ENCODE measurements at regions not wholly inside any gene's neighbourhood (a gene's known extent, or its start where the extent isn't known, plus 50 kb on each side); places are given as distances from the start of the nearest gene placed in this dataset.

GRCh38 chr5:85998656-85999055, 619.1 kb upstream of the COX7C start:
- TF ChIP-seq CTCF (IDR thresholded peaks at IDR 0.05; ENCODE audit: control extremely low read depth, extremely low read depth, low read depth, missing control alignments), result no peak
- CTCF ChIA-PET, result interaction anchor here (1.1 to 1.5 kb wide), 2 partner anchors 10 to 11 kb away, joined by 3 read pairs; no protein-coding TSS in a partner anchor
- no peak for DNase-seq (ENCODE audit: extremely low spot score)
- POLR2A ChIA-PET, result no interaction called here

GRCh38 chr5:86008293-86008692, 609.4 kb upstream of the COX7C start:
- CTCF ChIA-PET, result interaction anchor here (1.4 kb wide), 1 partner anchor 10 kb away, joined by 3 read pairs; no protein-coding TSS in a partner anchor
- no peak for DNase-seq (ENCODE audit: extremely low spot score)
- POLR2A ChIA-PET, result no interaction called here
- no peak for TF ChIP-seq CTCF (IDR thresholded peaks at IDR 0.05; ENCODE audit: control extremely low read depth, extremely low read depth, low read depth, missing control alignments)

- TF ChIP-seq CTCF (IDR thresholded peaks at IDR 0.05; ENCODE audit: control extremely low read depth, extremely low read depth, low read depth, missing control alignments), result no peak
- ChIA-PET CTCF (interaction anchor here (1.4 kb wide), 1 partner anchor 10 kb away, joined by 3 read pairs; no protein-coding TSS in a partner anchor), POLR2A (no interaction called here)
- DNase-seq (ENCODE audit: extremely low spot score), result no peak
These were observed 609.0 kb upstream of the COX7C start for GRCh38 chr5:86008704-86009103.

- no peak for TF ChIP-seq CTCF (IDR thresholded peaks at IDR 0.05; ENCODE audit: control extremely low read depth, extremely low read depth, low read depth, missing control alignments)
- ChIA-PET POLR2A (no interaction called here), CTCF (interaction anchor here (1.4 kb wide), 1 partner anchor 21 kb away, joined by 3 read pairs; no protein-coding TSS in a partner anchor)
- no peak for DNase-seq (ENCODE audit: extremely low spot score)
These were observed 605.8 kb upstream of the COX7C start for GRCh38 chr5:86011937-86012336.

- ChIA-PET CTCF (no interaction called here), POLR2A (no interaction called here)
- no peak for DNase-seq (ENCODE audit: extremely low spot score)
- no peak for TF ChIP-seq CTCF (IDR thresholded peaks at IDR 0.05; ENCODE audit: control extremely low read depth, extremely low read depth, low read depth, missing control alignments)
These were observed 588.4 kb upstream of the COX7C start for GRCh38 chr5:86029308-86029707.

- POLR2A ChIA-PET, result no interaction called here
- no peak for TF ChIP-seq CTCF (IDR thresholded peaks at IDR 0.05; ENCODE audit: control extremely low read depth, extremely low read depth, low read depth, missing control alignments)
- no peak for DNase-seq (ENCODE audit: extremely low spot score)
- CTCF ChIA-PET, result interaction anchor here (1.6 kb wide), 1 partner anchor 9 kb away, joined by 3 read pairs; no protein-coding TSS in a partner anchor
These were observed 587.0 kb upstream of the COX7C start for GRCh38 chr5:86030753-86031152.

GRCh38 chr5:86038566-86038965, 579.2 kb upstream of the COX7C start:
- DNase-seq (ENCODE audit: extremely low spot score), result no peak
- ChIA-PET POLR2A (no interaction called here), CTCF (no interaction called here)
- no peak for TF ChIP-seq CTCF (IDR thresholded peaks at IDR 0.05; ENCODE audit: control extremely low read depth, extremely low read depth, low read depth, missing control alignments)

Data from GM10248 (cell line).